B cell (primary cell): ENCODE measurements at regions not wholly inside any gene's neighbourhood (a gene's known extent, or its start where the extent isn't known, plus 50 kb on each side); places are given as distances from the start of the nearest gene placed in this dataset.

Source experiments
- ATAC-seq: fragments of 200-7000 bp; cut with Tn5 transposase; one replicate; pipeline ENCODE4 v1.10.0; 2021; ENCODE audit warnings: low read depth, mild to moderate bottlenecking, moderate number of reproducible peaks, moderate library complexity
- CTCF ChIA-PET: fragments of 350-600 bp; sonication (Branson Sonifier 250); formaldehyde crosslinking; loops from one replicate; lab custom pipeline; 2021; ENCODE audit warnings: antibody characterized with exemption, inconsistent platforms; lab: Charles Lee
- POLR2A ChIA-PET: fragments of 350-600 bp; sonication (Branson Sonifier 250); formaldehyde crosslinking; loops from one replicate; lab custom pipeline; 2021; ENCODE audit warnings: antibody characterized with exemption; lab: Charles Lee
- DNase-seq: peaks from one replicate; pipeline ENCODE4 v3.0.0; 2013
- H2AFZ ChIP-seq: 2 replicates; pipeline ENCODE4 v1.6.1; 2012; ENCODE audit warnings: mild to moderate bottlenecking, low read depth, low read length; ENCODE audit not compliant: insufficient read depth, poor library complexity, severe bottlenecking
- H3K27ac ChIP-seq, 2 donors: 1 replicate in 1 of 2; 2 replicates in 1 of 2; pipeline ENCODE4 v1.5.1; 2012 to 2013; ENCODE audit warnings: low read length in 2 of 2, mild to moderate bottlenecking in 2 of 2, moderate library complexity in 1 of 2
- H3K27me3 ChIP-seq, 4 experiments: fragments of 200-600 bp in 1 of 4; sonication (generic) in 1 of 4; replicated peaks in 1 of 4; 1 replicate in 2 of 4; 2 replicates in 2 of 4; pipeline versions ENCODE4 v1.6.1 to v1.7.0; 2013 to 2016; ENCODE audit warnings: low read length in 3 of 4, mild to moderate bottlenecking in 2 of 4, mixed read lengths in 1 of 4, moderate library complexity in 1 of 4; ENCODE audit not compliant: insufficient read depth in 4 of 4, control insufficient read depth in 3 of 4; ENCODE audit errors: control extremely low read depth in 1 of 4
- H3K36me3 ChIP-seq, 2 experiments: replicated peaks in 1 of 2; 1 replicate in 1 of 2; 2 replicates in 1 of 2; pipeline versions ENCODE4 v1.6.1 to v1.7.1; 2013; ENCODE audit warnings: low read length in 1 of 2; ENCODE audit not compliant: insufficient read depth in 2 of 2, control insufficient read depth in 1 of 2; ENCODE audit errors: control extremely low read depth in 1 of 2, extremely low read depth in 1 of 2
- H3K4me1 ChIP-seq, 2 donors: fragments of 200-600 bp in 1 of 2; sonication (generic) in 1 of 2; 1 replicate in 1 of 2; 2 replicates in 1 of 2; pipeline versions ENCODE4 v1.5.1 to v1.6.1; 2013 to 2017; ENCODE audit warnings: low read length in 2 of 2; ENCODE audit not compliant: control insufficient read depth in 2 of 2, insufficient read depth in 2 of 2
- H3K4me2 ChIP-seq: replicated peaks from 2 replicates; pipeline ENCODE3; 2012; ENCODE audit warnings: mild to moderate bottlenecking, low read depth, low read length; ENCODE audit not compliant: poor library complexity, severe bottlenecking
- H3K4me3 ChIP-seq, 5 experiments: fragments of 200-600 bp in 1 of 5; sonication (generic) in 1 of 5; 1 replicate in 3 of 5; 2 replicates in 2 of 5; pipeline versions ENCODE4 v1.5.1 to v1.7.0; 2011 to 2016; ENCODE audit warnings: low read length in 4 of 5, mild to moderate bottlenecking in 4 of 5, low read depth in 2 of 5, control low read depth in 1 of 5, moderate library complexity in 1 of 5; ENCODE audit not compliant: insufficient read depth in 1 of 5; ENCODE audit errors: control extremely low read depth in 1 of 5, extremely low read depth in 1 of 5
- H3K79me2 ChIP-seq: fragments of 200-600 bp; sonication (generic); one replicate; pipeline ENCODE4 v1.6.0; 2016; ENCODE audit warnings: low read length; ENCODE audit not compliant: control insufficient read depth, insufficient read depth
- H3K9ac ChIP-seq: fragments of 200-600 bp; sonication (generic); 2 replicates; pipeline ENCODE4 v1.6.1; 2017; ENCODE audit warnings: mild to moderate bottlenecking, low read length, moderate library complexity
- H3K9me3 ChIP-seq, 3 donors: one replicate each; pipeline versions ENCODE4 v1.6.1 to v1.7.1; 2013; ENCODE audit warnings: low read length in 2 of 3; ENCODE audit not compliant: control insufficient read depth in 2 of 3, insufficient read depth in 1 of 3; ENCODE audit errors: control extremely low read depth in 1 of 3
- H4K20me1 ChIP-seq: 2 replicates; pipeline ENCODE4 v1.6.0; 2012; ENCODE audit warnings: mild to moderate bottlenecking, low read length; ENCODE audit not compliant: insufficient read depth, control insufficient read depth, poor library complexity, severe bottlenecking
- H3K27ac Mint-ChIP-seq: one replicate; pipeline ENCODE4 v1.8.0; 2021; ENCODE audit warnings: mixed read lengths
- H3K27me3 Mint-ChIP-seq: one replicate; pipeline ENCODE4 v1.8.0; 2021; ENCODE audit warnings: mixed read lengths
- H3K4me1 Mint-ChIP-seq: one replicate; pipeline ENCODE4 v1.8.0; 2021; ENCODE audit warnings: mixed read lengths
- H3K4me3 Mint-ChIP-seq: one replicate; pipeline ENCODE4 v1.8.0; 2021; ENCODE audit warnings: mixed read lengths
- H3K9me3 Mint-ChIP-seq: one replicate; pipeline ENCODE4 v1.8.0; 2022; ENCODE audit warnings: mixed read lengths; ENCODE audit not compliant: insufficient read depth
- CTCF ChIP-seq: fragments of 200-600 bp; IDR thresholded peaks from one replicate; pipeline ENCODE4 v1.8.0; 2022; ENCODE audit warnings: antibody characterized with exemption, mild to moderate bottlenecking
- EZH2 ChIP-seq: IDR thresholded peaks from 2 replicates; pipeline ENCODE4 v1.6.1; 2012; ENCODE audit warnings: borderline replicate concordance, low read depth, mild to moderate bottlenecking, moderate library complexity, low read length; ENCODE audit not compliant: insufficient read depth, poor library complexity, severe bottlenecking
- WGBS: methylation state at CpG from one replicate; pipeline ENCODE4 v1.1.5; 2013; ENCODE audit warnings: missing lambda C conversion rate; ENCODE audit not compliant: insufficient coverage; 5-methylcytosine and 5-hydroxymethylcytosine counted together
- intact Hi-C: fragments of 100-400 bp; cut with micrococcal nuclease; formaldehyde crosslinking; loops from one replicate; pipeline ENCODE4 v1.10.0; 2022

GRCh38 chr10:129126982-129127381 is 340.1 kb upstream of the MGMT start:
- no peaks in the 10 kb centered on the region for H3K36me3 ChIP-seq
- H3K27me3 ChIP-seq: no peaks in the 10 kb centered on the region
- no peak overlapping the region for H3K4me3 ChIP-seq
- H3K27ac ChIP-seq: no peak overlapping the region
- ATAC-seq (no peak), DNase-seq (no peak)
- H4K20me1 ChIP-seq: no peaks in the 10 kb centered on the region
- Mint-ChIP-seq H3K4me3 (no peak overlapping the region), H3K4me1 (no peaks in the 10 kb centered on the region), H3K27ac (no peak overlapping the region), H3K27me3 (no peaks in the 10 kb centered on the region), H3K9me3 (peaks cover 4% of the 10 kb centered on the region)
- intact Hi-C loops: no loop called here
- TF ChIP-seq CTCF: no peak
- no peak for TF ChIP-seq EZH2
- H3K9ac ChIP-seq: no peak overlapping the region
- 33% methylated on average over 1 of the region's 4 CpGs for WGBS
- no peak overlapping the region for H2AFZ ChIP-seq
- H3K4me2 ChIP-seq: no peak overlapping the region
- no peaks in the 10 kb centered on the region for H3K4me1 ChIP-seq
- ChIA-PET CTCF (no interaction called here), POLR2A (no interaction called here)
- H3K9me3 ChIP-seq: no peaks in the 10 kb centered on the region
- no peaks in the 10 kb centered on the region for H3K79me2 ChIP-seq

- intact Hi-C loops: no loop called here
- Mint-ChIP-seq H3K9me3 (no peaks in the 10 kb centered on the region), H3K4me3 (no peak overlapping the region), H3K4me1 (no peaks in the 10 kb centered on the region), H3K27ac (no peak overlapping the region), H3K27me3 (no peaks in the 10 kb centered on the region)
- TF ChIP-seq EZH2: no peak
- no peak overlapping the region for H2AFZ ChIP-seq
- H3K9ac ChIP-seq: no peak overlapping the region
- no peaks in the 10 kb centered on the region for H3K79me2 ChIP-seq
- H3K4me2 ChIP-seq: no peak overlapping the region
- no peak overlapping the region for H3K4me3 ChIP-seq
- H3K27me3 ChIP-seq: no peaks in the 10 kb centered on the region
- 87% methylated on average over 5 of the region's 12 CpGs for WGBS
- H3K9me3 ChIP-seq: no peaks in the 10 kb centered on the region
- no peak for ATAC-seq
- H3K27ac ChIP-seq: no peak overlapping the region
- H3K36me3 ChIP-seq: no peaks in the 10 kb centered on the region
- ChIA-PET CTCF (no interaction called here), POLR2A (no interaction called here)
- no peaks in the 10 kb centered on the region for H3K4me1 ChIP-seq
- DNase-seq: no peak
- H4K20me1 ChIP-seq: no peaks in the 10 kb centered on the region
Measured at GRCh38 chr10:129131457-129132132, 335.4 kb upstream of the MGMT start.
